ENCODE measurements at regions not wholly inside any gene's neighbourhood (a gene's known extent, or its start where the extent isn't known, plus 50 kb on each side); places are given as distances from the start of the nearest gene placed in this dataset.
A peak's percentile ranks its signal among the peaks of the same experiment; 100 is the strongest.
"Not testable (repeated sequence)": the region's sequence is repeated elsewhere in the genome, so short reads cannot be mapped to it uniquely, and the experiment has no call there.

GRCh38 chr14:47959740-47960139 is 284.3 kb upstream of the MDGA2 start:
- H3K4me3 ChIP-seq (ENCODE audit: low read length in 2 of 2): no peak overlapping the region
- H3K27me3 ChIP-seq (ENCODE audit: control insufficient read depth in 1 of 2, insufficient read depth in 2 of 2, low read length in 1 of 2): no peaks in the 10 kb centered on the region
- intact Hi-C loops (cut with DNase I): no loop called here
- H3K36me3 ChIP-seq (ENCODE audit: control insufficient read depth in 1 of 2, insufficient read depth in 2 of 2, low read length in 1 of 2): no peaks in the 10 kb centered on the region
- ATAC-seq (ENCODE audit: low FRiP score) (no peak), DNase-seq (no peak)
- H3K9me3 ChIP-seq (ENCODE audit: control insufficient read depth, low read length): no peaks in the 10 kb centered on the region
- H3K27ac ChIP-seq (ENCODE audit: low read depth in 1 of 2, low read length in 2 of 2): no peak overlapping the region
- 33 to 34% methylated on average over 2 of the region's 2 CpGs for WGBS, 2 donors
- H3K4me1 ChIP-seq (ENCODE audit: control insufficient read depth in 1 of 2, insufficient read depth in 2 of 2, low read length in 2 of 2): no peaks in the 10 kb centered on the region

GRCh38 chr14:47949006-47949405 is 273.6 kb upstream of the MDGA2 start:
- DNase-seq: no peak
- no peaks in the 10 kb centered on the region for H3K4me1 ChIP-seq (ENCODE audit: control insufficient read depth in 1 of 2, insufficient read depth in 2 of 2, low read length in 2 of 2)
- 54 to 62% methylated on average over 6 of the region's 6 CpGs for WGBS, 2 donors
- H3K27me3 ChIP-seq (ENCODE audit: control insufficient read depth in 1 of 2, insufficient read depth in 2 of 2, low read length in 1 of 2): no peaks in the 10 kb centered on the region
- H3K4me3 ChIP-seq (ENCODE audit: low read length in 2 of 2): no peak overlapping the region
- intact Hi-C loops (cut with DNase I): no loop called here
- H3K36me3 ChIP-seq (ENCODE audit: control insufficient read depth in 1 of 2, insufficient read depth in 2 of 2, low read length in 1 of 2): no peaks in the 10 kb centered on the region
- no peak overlapping the region for H3K27ac ChIP-seq (ENCODE audit: low read depth in 1 of 2, low read length in 2 of 2)
- no peak for ATAC-seq (ENCODE audit: low FRiP score)
- no peaks in the 10 kb centered on the region for H3K9me3 ChIP-seq (ENCODE audit: control insufficient read depth, low read length)

- WGBS, 2 donors: 56 to 58% methylated on average over 4 of the region's 4 CpGs
- intact Hi-C loops (cut with DNase I): no loop called here
Observed at GRCh38 chr14:47935332-47935731, 259.9 kb upstream of the MDGA2 start.

GRCh38 chr14:47929334-47929733 is 253.9 kb upstream of the MDGA2 start:
- intact Hi-C loops (cut with DNase I): no loop called here
- no peaks in the 10 kb centered on the region for H3K4me1 ChIP-seq (ENCODE audit: control insufficient read depth in 1 of 2, insufficient read depth in 2 of 2, low read length in 2 of 2)
- ATAC-seq (ENCODE audit: low FRiP score) (no peak), DNase-seq (no peak)
- H3K36me3 ChIP-seq (ENCODE audit: control insufficient read depth in 1 of 2, insufficient read depth in 2 of 2, low read length in 1 of 2): no peaks in the 10 kb centered on the region
- no peaks in the 10 kb centered on the region for H3K9me3 ChIP-seq (ENCODE audit: control insufficient read depth, low read length)
- no peaks in the 10 kb centered on the region for H3K27me3 ChIP-seq (ENCODE audit: control insufficient read depth in 1 of 2, insufficient read depth in 2 of 2, low read length in 1 of 2)
- H3K4me3 ChIP-seq (ENCODE audit: low read length in 2 of 2): no peak overlapping the region
- H3K27ac ChIP-seq (ENCODE audit: low read depth in 1 of 2, low read length in 2 of 2): no peak overlapping the region

More at GRCh38 chr14:47935332-47935731, 259.9 kb upstream of the MDGA2 start:
- ATAC-seq (ENCODE audit: low FRiP score) (no peak), DNase-seq (no peak)
- no peaks in the 10 kb centered on the region for H3K36me3 ChIP-seq (ENCODE audit: control insufficient read depth in 1 of 2, insufficient read depth in 2 of 2, low read length in 1 of 2)
- H3K27me3 ChIP-seq (ENCODE audit: control insufficient read depth in 1 of 2, insufficient read depth in 2 of 2, low read length in 1 of 2): no peaks in the 10 kb centered on the region
- no peaks in the 10 kb centered on the region for H3K4me1 ChIP-seq (ENCODE audit: control insufficient read depth in 1 of 2, insufficient read depth in 2 of 2, low read length in 2 of 2)
- H3K9me3 ChIP-seq (ENCODE audit: control insufficient read depth, low read length): no peaks in the 10 kb centered on the region
- no peak overlapping the region for H3K4me3 ChIP-seq (ENCODE audit: low read length in 2 of 2)
- no peak overlapping the region for H3K27ac ChIP-seq (ENCODE audit: low read depth in 1 of 2, low read length in 2 of 2)

- no peaks in the 10 kb centered on the region for H3K27me3 ChIP-seq (ENCODE audit: control insufficient read depth in 1 of 2, insufficient read depth in 2 of 2, low read length in 1 of 2)
- intact Hi-C loops (cut with DNase I): no loop called here
- ATAC-seq (ENCODE audit: low FRiP score): no peak
- no peak for DNase-seq
- no peak overlapping the region for H3K4me3 ChIP-seq (ENCODE audit: low read length in 2 of 2)
- no peaks in the 10 kb centered on the region for H3K4me1 ChIP-seq (ENCODE audit: control insufficient read depth in 1 of 2, insufficient read depth in 2 of 2, low read length in 2 of 2)
- no peaks in the 10 kb centered on the region for H3K9me3 ChIP-seq (ENCODE audit: control insufficient read depth, low read length)
- no peak overlapping the region for H3K27ac ChIP-seq (ENCODE audit: low read depth in 1 of 2, low read length in 2 of 2)
- H3K36me3 ChIP-seq (ENCODE audit: control insufficient read depth in 1 of 2, insufficient read depth in 2 of 2, low read length in 1 of 2): no peaks in the 10 kb centered on the region
- WGBS, 2 donors: 0 to 6% methylated on average over 1 of the region's 1 CpG
Observed at GRCh38 chr14:47921133-47921532, 245.7 kb upstream of the MDGA2 start.

- Histone ChIP-seq H3K27ac (ENCODE audit: low read depth in 1 of 2, low read length in 2 of 2) (no peak overlapping the region), H3K4me1 (ENCODE audit: control insufficient read depth in 1 of 2, insufficient read depth in 2 of 2, low read length in 2 of 2) (no peaks in the 10 kb centered on the region), H3K9me3 (ENCODE audit: control insufficient read depth, low read length) (no peaks in the 10 kb centered on the region), H3K36me3 (ENCODE audit: control insufficient read depth in 1 of 2, insufficient read depth in 2 of 2, low read length in 1 of 2) (no peaks in the 10 kb centered on the region), H3K27me3 (ENCODE audit: control insufficient read depth in 1 of 2, insufficient read depth in 2 of 2, low read length in 1 of 2) (no peaks in the 10 kb centered on the region), H3K4me3 (ENCODE audit: low read length in 2 of 2) (no peak overlapping the region)
- 85 to 86% methylated on average over 6 of the region's 6 CpGs for WGBS, 2 donors
- DNase-seq: peak in 1 of 2 donors; percentile 44
- intact Hi-C loops (cut with DNase I): loop anchor here in 1 of 2 donors (5.0 kb wide), 1 partner anchor 1252 kb away; no protein-coding TSS in a partner anchor
- no peak for ATAC-seq (ENCODE audit: low FRiP score)
Observed at GRCh38 chr14:47919997-47920396, 244.6 kb upstream of the MDGA2 start.

- Histone ChIP-seq H3K36me3 (ENCODE audit: control insufficient read depth in 1 of 2, insufficient read depth in 2 of 2, low read length in 1 of 2) (no peaks in the 10 kb centered on the region), H3K4me3 (ENCODE audit: low read length in 2 of 2) (no peak overlapping the region), H3K27ac (ENCODE audit: low read depth in 1 of 2, low read length in 2 of 2) (no peak overlapping the region), H3K9me3 (ENCODE audit: control insufficient read depth, low read length) (no peaks in the 10 kb centered on the region), H3K27me3 (ENCODE audit: control insufficient read depth in 1 of 2, insufficient read depth in 2 of 2, low read length in 1 of 2) (no peaks in the 10 kb centered on the region), H3K4me1 (ENCODE audit: control insufficient read depth in 1 of 2, insufficient read depth in 2 of 2, low read length in 2 of 2) (no peaks in the 10 kb centered on the region)
- ATAC-seq (ENCODE audit: low FRiP score) (no peak), DNase-seq (no peak)
- 94% methylated on average over 8 of the region's 8 CpGs for WGBS, 2 donors
- intact Hi-C loops (cut with DNase I): loop anchor here in 1 of 2 donors (5.0 kb wide), 1 partner anchor 1253 kb away; no protein-coding TSS in a partner anchor
Observed at GRCh38 chr14:47919334-47919846, 244.0 kb upstream of the MDGA2 start.

- Histone ChIP-seq H3K27ac (ENCODE audit: low read depth in 1 of 2, low read length in 2 of 2) (no peak overlapping the region), H3K4me1 (ENCODE audit: control insufficient read depth in 1 of 2, insufficient read depth in 2 of 2, low read length in 2 of 2) (no peaks in the 10 kb centered on the region), H3K9me3 (ENCODE audit: control insufficient read depth, low read length) (no peaks in the 10 kb centered on the region), H3K36me3 (ENCODE audit: control insufficient read depth in 1 of 2, insufficient read depth in 2 of 2, low read length in 1 of 2) (no peaks in the 10 kb centered on the region), H3K27me3 (ENCODE audit: control insufficient read depth in 1 of 2, insufficient read depth in 2 of 2, low read length in 1 of 2) (no peaks in the 10 kb centered on the region), H3K4me3 (ENCODE audit: low read length in 2 of 2) (no peak overlapping the region)
- 46% methylated on average over 5 of the region's 5 CpGs for WGBS, 2 donors
- DNase-seq (no peak), ATAC-seq (ENCODE audit: low FRiP score) (no peak)
- intact Hi-C loops (cut with DNase I): loop anchor here in 1 of 2 donors (5.0 kb wide), 1 partner anchor 1255 kb away; no protein-coding TSS in a partner anchor
Observed at GRCh38 chr14:47917344-47917954, 242.0 kb upstream of the MDGA2 start.

- H3K4me3 ChIP-seq (ENCODE audit: low read length in 2 of 2); H3K9me3 ChIP-seq (ENCODE audit: control insufficient read depth, low read length); intact Hi-C loops (cut with DNase I); H3K4me1 ChIP-seq (ENCODE audit: control insufficient read depth in 1 of 2, insufficient read depth in 2 of 2, low read length in 2 of 2); H3K36me3 ChIP-seq (ENCODE audit: control insufficient read depth in 1 of 2, insufficient read depth in 2 of 2, low read length in 1 of 2); DNase-seq; H3K27ac ChIP-seq (ENCODE audit: low read depth in 1 of 2, low read length in 2 of 2); ATAC-seq (ENCODE audit: low FRiP score); H3K27me3 ChIP-seq (ENCODE audit: control insufficient read depth in 1 of 2, insufficient read depth in 2 of 2, low read length in 1 of 2): not testable (repeated sequence)
- 92 to 94% methylated on average over 24 to 25 of the region's 25 CpGs for WGBS, 2 donors
Observed at GRCh38 chr14:47901141-47901540, 225.7 kb upstream of the MDGA2 start.
